Hematopoietic multipotent progenitor cell treated with erythropoietin and hydrocortisone succinate and interleukin-3 and kit ligand, for 17 days (in vitro differentiated cells): ENCODE measurements at regions not wholly inside any gene's neighbourhood (a gene's known extent, or its start where the extent isn't known, plus 50 kb on each side); places are given as distances from the start of the nearest gene placed in this dataset.
"Not testable (repeated sequence)": the region's sequence is repeated elsewhere in the genome, so short reads cannot be mapped to it uniquely, and the experiment has no call there.

Experiments
- DNase-seq: peaks from one replicate; pipeline ENCODE4 v3.0.0-alpha.2; 2015; ENCODE audit warnings: low spot score

- not testable (repeated sequence) for DNase-seq
Observed at GRCh38 chr13:52324831-52325230, 81.1 kb downstream of the THSD1 start.

GRCh38 chr13:52319876-52320275, 86.1 kb downstream of the THSD1 start:
- no peak for DNase-seq

GRCh38 chr13:52309833-52310232, 96.1 kb downstream of the THSD1 start:
- not testable (repeated sequence) for DNase-seq

- DNase-seq, result not testable (repeated sequence)
Observed at GRCh38 chr13:52306336-52306735, 99.6 kb downstream of the THSD1 start.

- not testable (repeated sequence) for DNase-seq
Observed at GRCh38 chr13:52303098-52303497, 102.9 kb downstream of the THSD1 start.

GRCh38 chr13:52302688-52303087, 103.3 kb downstream of the THSD1 start:
- not testable (repeated sequence) for DNase-seq

- DNase-seq, result not testable (repeated sequence)
Observed at GRCh38 chr13:52301810-52302400, 104.1 kb downstream of the THSD1 start.

- DNase-seq, result not testable (repeated sequence)
Observed at GRCh38 chr13:52298079-52298661, 107.8 kb downstream of the THSD1 start.

GRCh38 chr13:52288891-52289290, 117.1 kb downstream of the THSD1 start:
- DNase-seq, result not testable (repeated sequence)

GRCh38 chr13:52281387-52281786, 122.0 kb upstream of the NEK3 start:
- DNase-seq, result not testable (repeated sequence)

GRCh38 chr13:52279408-52279807, 120.0 kb upstream of the NEK3 start:
- not testable (repeated sequence) for DNase-seq

- DNase-seq, result not testable (repeated sequence)
Observed at GRCh38 chr13:52254299-52254698, 94.9 kb upstream of the NEK3 start.

GRCh38 chr13:52240752-52241151, 81.4 kb upstream of the NEK3 start:
- DNase-seq, result not testable (repeated sequence)

GRCh38 chr13:52235900-52236595, 76.7 kb upstream of the NEK3 start:
- DNase-seq, result peak; percentile 75

- not testable (repeated sequence) for DNase-seq
Observed at GRCh38 chr13:52234928-52235327, 75.5 kb upstream of the NEK3 start.

- not testable (repeated sequence) for DNase-seq
Observed at GRCh38 chr13:52223063-52223462, 63.7 kb upstream of the NEK3 start.

GRCh38 chr13:52213920-52214319, 54.5 kb upstream of the NEK3 start:
- DNase-seq, result not testable (repeated sequence)

GRCh38 chr13:52212886-52213285, 53.5 kb upstream of the NEK3 start:
- not testable (repeated sequence) for DNase-seq

GRCh38 chr13:52211416-52211776, 52.0 kb upstream of the NEK3 start:
- DNase-seq, result not testable (repeated sequence)

- not testable (repeated sequence) for DNase-seq
Observed at GRCh38 chr13:52210564-52211415, 51.4 kb upstream of the NEK3 start.
